ACC112 (cell line): ENCODE measurements at regions not wholly inside any gene's neighbourhood (a gene's known extent, or its start where the extent isn't known, plus 50 kb on each side); places are given as distances from the start of the nearest gene placed in this dataset.
A peak's percentile ranks its signal among the peaks of the same experiment; 100 is the strongest.

Experiments
- H2AFZ ChIP-seq: fragments of 200-600 bp; sonication (generic); one replicate; pipeline ENCODE4 v1.6.0; 2017; ENCODE audit warnings: antibody characterized with exemption, low read length; ENCODE audit not compliant: unreplicated experiment
- H3K27ac ChIP-seq: fragments of 200-600 bp; sonication (generic); 2 replicates; pipeline ENCODE4 v1.5.1; 2014; ENCODE audit warnings: low read depth, mild to moderate bottlenecking, antibody characterized with exemption, low read length, moderate library complexity
- H3K27me3 ChIP-seq: fragments of 200-600 bp; sonication (generic); 2 replicates; pipeline ENCODE4 v1.6.1; 2014; ENCODE audit warnings: mild to moderate bottlenecking, antibody characterized with exemption, low read length, moderate library complexity, mixed read lengths; ENCODE audit not compliant: insufficient read depth
- H3K36me3 ChIP-seq: fragments of 200-600 bp; sonication (generic); 2 replicates; pipeline ENCODE4 v1.6.1; 2016; ENCODE audit warnings: mild to moderate bottlenecking, antibody characterized with exemption, low read length, moderate library complexity, mixed read lengths; ENCODE audit not compliant: insufficient read depth
- H3K4me1 ChIP-seq: fragments of 200-600 bp; sonication (generic); one replicate; pipeline ENCODE4 v1.6.1; 2016; ENCODE audit warnings: low read length, mixed read lengths; ENCODE audit not compliant: insufficient read depth, unreplicated experiment, control insufficient read depth
- H3K4me3 ChIP-seq: fragments of 200-600 bp; sonication (generic); 2 replicates; pipeline ENCODE4 v1.5.1; 2014; ENCODE audit warnings: mild to moderate bottlenecking, low read depth, low read length
- H3K79me2 ChIP-seq: fragments of 200-600 bp; sonication (generic); one replicate; pipeline ENCODE4 v1.6.0; 2016; ENCODE audit warnings: low read length; ENCODE audit not compliant: control insufficient read depth, unreplicated experiment, insufficient read depth

DNA sequence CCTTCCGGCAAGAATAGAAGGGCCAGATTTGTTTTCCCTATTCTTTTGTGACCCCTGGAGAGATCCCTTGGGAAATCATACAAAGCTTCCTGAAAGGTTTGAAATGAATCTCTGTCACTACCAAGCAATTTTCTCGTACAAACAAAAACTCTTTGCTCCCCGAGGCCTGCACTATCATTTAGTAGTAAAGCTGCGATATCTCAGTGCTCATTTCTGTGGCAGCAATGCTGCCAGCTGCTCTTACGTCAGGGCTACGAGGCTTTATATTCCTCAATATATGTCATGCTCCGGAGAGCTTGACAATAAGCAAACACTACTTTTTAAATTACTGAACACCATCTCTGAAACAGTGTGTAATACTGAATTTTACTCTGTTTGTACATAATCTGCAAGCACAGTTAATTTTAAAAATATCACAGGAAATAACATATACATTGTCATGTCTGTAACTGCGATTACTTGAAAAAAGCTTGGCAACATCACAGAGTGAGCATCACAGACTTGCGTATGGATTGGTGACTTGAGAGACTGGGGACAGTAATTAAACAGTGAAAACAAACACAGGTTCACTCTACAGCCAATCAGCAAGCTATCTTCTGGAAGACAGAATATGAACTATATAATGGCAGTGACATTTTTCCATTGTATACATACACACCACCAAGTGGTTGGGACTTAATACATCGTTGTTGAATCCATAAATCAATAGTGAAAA lies 403.3 kb upstream of the NETO1 start:
- Histone ChIP-seq H3K79me2 (no peaks in the 10 kb centered on the region), H3K27ac (no peak overlapping the region), H3K36me3 (no peaks in the 10 kb centered on the region), H3K4me3 (no peak overlapping the region), H3K4me1 (no peaks in the 10 kb centered on the region), H2AFZ (no peak overlapping the region), H3K27me3 (no peaks in the 10 kb centered on the region)

DNA sequence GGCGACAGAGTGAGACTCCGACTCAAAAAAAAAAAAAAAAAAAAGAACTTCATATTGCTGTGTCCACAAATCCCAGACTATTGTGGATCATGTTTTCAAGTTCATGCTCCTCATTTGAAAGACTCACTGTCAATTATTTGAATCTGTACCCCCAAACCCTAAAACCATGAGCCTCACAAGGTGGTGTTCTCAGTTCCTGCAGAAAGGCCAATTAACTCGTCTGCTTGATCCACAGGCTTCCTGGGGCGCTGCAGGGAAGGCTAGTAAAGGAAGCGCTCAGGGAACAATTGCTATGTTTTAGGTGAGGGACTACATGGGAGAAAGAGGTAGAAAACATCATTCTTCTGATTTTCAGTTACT lies 396.8 kb upstream of the NETO1 start:
- Histone ChIP-seq H3K36me3 (no peaks in the 10 kb centered on the region), H3K4me1 (no peaks in the 10 kb centered on the region), H3K27me3 (no peaks in the 10 kb centered on the region), H3K4me3 (no peak overlapping the region), H2AFZ (no peak overlapping the region), H3K27ac (no peak overlapping the region), H3K79me2 (no peaks in the 10 kb centered on the region)

DNA sequence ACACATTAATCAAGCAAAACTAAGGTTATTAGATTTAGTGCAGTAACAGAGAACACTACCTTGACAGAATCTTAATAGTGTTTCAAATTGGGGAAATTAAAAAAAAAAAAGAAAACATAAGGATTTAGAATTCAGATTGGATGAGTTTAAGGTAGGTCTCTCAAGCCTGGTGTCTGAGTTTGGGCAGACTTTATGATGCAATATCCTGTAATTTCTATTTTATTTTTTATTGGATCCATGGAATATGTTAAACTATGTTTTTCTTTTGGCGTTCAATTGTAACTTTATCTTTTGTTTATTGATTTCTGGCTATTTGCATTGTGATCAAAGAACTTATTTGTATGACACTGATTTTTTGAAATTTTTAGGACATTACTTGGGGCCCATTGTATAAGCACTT lies 394.1 kb upstream of the NETO1 start:
- Histone ChIP-seq H3K27ac (no peak overlapping the region), H3K79me2 (no peaks in the 10 kb centered on the region), H3K4me1 (no peaks in the 10 kb centered on the region), H3K4me3 (no peak overlapping the region), H3K27me3 (no peaks in the 10 kb centered on the region), H3K36me3 (no peaks in the 10 kb centered on the region), H2AFZ (no peak overlapping the region)

DNA sequence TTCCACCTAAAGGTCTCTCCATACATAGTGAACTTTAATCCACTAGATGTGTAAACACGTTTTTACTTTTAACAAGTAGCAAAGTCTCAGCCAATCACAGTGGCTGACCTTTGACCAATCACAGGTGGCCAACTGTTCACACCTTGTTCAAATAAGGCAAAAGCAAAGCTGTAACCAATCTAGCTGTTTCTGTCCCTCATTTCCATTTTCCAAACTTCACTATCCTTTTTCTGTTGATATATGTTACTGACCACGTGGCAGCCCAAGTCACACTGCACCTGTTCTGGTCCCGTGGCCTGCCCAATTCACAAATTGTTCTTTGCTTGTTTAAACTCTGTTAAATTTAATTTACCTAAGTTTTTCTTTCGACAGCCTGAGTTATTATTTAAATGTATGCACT lies 393.5 kb upstream of the NETO1 start:
- no peaks in the 10 kb centered on the region for H3K36me3 ChIP-seq
- H3K79me2 ChIP-seq = no peaks in the 10 kb centered on the region
- H3K4me1 ChIP-seq = no peaks in the 10 kb centered on the region
- no peak overlapping the region for H3K27ac ChIP-seq
- H3K4me3 ChIP-seq = no peak overlapping the region
- no peaks in the 10 kb centered on the region for H3K27me3 ChIP-seq
- no peak overlapping the region for H2AFZ ChIP-seq

DNA sequence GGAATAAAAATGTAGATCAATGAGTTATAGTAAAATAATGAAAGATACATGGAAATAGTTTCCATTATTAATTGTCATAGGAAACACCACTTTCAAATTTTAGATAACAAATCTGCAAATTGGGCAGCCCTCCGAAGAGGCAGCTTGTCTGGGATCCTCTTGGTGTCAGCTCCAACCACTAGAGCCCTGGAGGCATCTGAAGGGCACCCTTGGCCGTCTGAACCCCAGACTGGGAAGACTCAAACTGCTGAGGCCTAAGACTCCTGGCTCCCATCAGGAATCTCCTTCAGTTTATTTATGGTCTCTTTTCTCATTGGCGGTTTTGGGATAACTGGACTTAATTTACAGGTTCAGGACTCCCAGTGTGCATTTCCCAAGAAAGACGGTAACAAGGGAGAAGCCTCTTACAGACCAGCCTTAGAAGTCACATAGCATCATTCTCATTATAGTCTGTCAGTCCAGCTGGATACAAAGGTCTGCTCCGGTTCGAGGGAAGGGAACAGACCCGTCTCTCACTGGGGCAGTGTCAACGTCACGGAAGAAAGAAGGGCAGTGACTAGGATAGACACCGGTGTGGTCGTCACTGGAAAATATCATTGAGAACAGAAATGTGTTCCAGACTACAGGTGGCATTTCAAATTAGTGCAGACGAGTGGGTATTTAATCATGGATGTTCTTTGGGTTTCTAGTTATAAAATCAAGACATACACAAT lies 390.7 kb upstream of the NETO1 start:
- Histone ChIP-seq H3K36me3 (no peaks in the 10 kb centered on the region), H3K27ac (no peak overlapping the region), H3K79me2 (no peaks in the 10 kb centered on the region), H3K4me1 (no peaks in the 10 kb centered on the region), H2AFZ (peak overlapping the region; percentile 50), H3K4me3 (no peak overlapping the region), H3K27me3 (no peaks in the 10 kb centered on the region)

DNA sequence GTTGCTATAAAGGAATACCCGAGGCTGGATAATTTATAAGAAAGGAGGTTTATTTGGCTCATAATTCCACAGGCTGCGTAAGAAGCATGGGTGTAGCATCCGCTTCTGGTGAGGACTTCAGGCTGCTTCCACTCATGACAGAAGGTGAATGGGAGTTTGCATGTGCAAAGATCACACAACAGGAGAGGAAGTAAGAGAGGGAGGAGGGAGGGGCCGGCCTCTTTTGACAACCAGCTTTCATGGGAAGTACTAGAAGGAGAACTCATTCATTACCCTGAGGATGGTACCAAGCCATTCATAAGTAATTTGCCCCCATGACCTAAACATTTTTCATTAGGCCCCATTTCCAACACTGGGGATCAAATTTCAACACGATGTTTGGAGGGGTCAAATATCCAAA lies 386.8 kb upstream of the NETO1 start:
- Histone ChIP-seq H3K79me2 (no peaks in the 10 kb centered on the region), H2AFZ (no peak overlapping the region), H3K27ac (no peak overlapping the region), H3K4me1 (no peaks in the 10 kb centered on the region), H3K36me3 (no peaks in the 10 kb centered on the region), H3K4me3 (no peak overlapping the region), H3K27me3 (no peaks in the 10 kb centered on the region)

DNA sequence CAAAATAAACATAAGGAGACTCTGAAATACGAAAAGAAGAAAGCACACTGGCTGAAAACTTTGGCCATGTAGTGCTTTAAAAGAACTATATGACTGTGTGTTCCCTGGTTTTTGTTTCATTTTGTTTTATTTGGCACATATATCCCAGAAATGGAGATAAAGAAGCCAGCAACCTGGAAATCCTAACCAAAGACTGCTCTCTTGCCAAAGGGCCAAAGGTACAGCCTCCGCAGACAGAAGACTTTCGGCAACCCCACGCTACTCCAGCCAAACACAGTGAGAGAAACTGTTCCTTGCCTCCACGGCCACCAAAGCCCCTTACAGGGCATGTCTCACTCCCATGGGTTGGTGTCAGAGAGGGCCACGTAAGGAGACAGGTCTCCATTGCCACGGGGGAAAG lies 381.2 kb upstream of the NETO1 start:
- H3K27ac ChIP-seq = no peak overlapping the region
- H3K79me2 ChIP-seq = no peaks in the 10 kb centered on the region
- H3K36me3 ChIP-seq = no peaks in the 10 kb centered on the region

DNA sequence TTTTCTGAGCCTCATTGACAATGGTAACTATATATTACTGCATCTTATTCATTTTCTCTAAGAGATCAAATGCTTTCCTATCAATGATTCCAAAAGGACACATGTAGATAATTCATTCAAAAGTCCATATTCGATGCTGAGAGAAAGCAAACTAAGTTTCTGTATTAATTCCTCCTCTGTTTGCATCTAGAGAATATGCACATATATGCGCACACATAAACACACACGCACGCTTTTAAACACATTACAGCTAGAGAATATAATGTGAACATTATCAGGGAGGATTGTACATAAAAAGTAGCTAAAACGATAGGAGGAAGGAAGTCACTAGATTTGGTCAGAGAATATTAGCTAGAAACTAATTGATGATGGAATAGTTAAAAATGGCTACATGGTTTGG lies 379.0 kb upstream of the NETO1 start:
- no peak overlapping the region for H3K4me3 ChIP-seq
- no peaks in the 10 kb centered on the region for H3K4me1 ChIP-seq
- H3K27me3 ChIP-seq = no peaks in the 10 kb centered on the region
- H3K27ac ChIP-seq = no peak overlapping the region
- no peaks in the 10 kb centered on the region for H3K36me3 ChIP-seq
- H2AFZ ChIP-seq = no peak overlapping the region
- no peaks in the 10 kb centered on the region for H3K79me2 ChIP-seq

More for the DNA sequence above, 381.2 kb upstream of the NETO1 start:
- Histone ChIP-seq H2AFZ (no peak overlapping the region), H3K4me3 (no peak overlapping the region), H3K4me1 (no peaks in the 10 kb centered on the region), H3K27me3 (no peaks in the 10 kb centered on the region)

DNA sequence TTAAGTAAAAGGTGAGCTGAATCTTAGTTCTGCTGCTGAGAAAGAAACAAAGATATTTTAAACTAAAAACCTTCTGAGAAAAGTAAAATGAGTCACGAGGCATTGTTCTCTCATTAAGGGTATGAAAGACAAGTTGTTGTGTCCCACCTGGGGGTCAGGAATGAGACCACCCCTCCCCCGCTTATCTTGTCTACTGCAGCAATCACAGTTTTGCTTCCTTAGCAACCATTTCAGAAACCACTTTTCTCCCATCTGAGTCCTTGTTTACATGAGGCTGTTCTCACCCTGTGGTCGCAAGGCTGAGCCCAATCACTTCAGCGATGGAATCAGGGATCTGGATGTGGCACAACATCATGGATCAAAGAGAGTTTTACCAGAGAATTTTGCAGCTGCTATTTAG lies 377.6 kb upstream of the NETO1 start:
- Histone ChIP-seq H3K27ac (no peak overlapping the region), H3K4me3 (no peak overlapping the region), H3K36me3 (no peaks in the 10 kb centered on the region), H2AFZ (no peak overlapping the region), H3K79me2 (no peaks in the 10 kb centered on the region), H3K4me1 (no peaks in the 10 kb centered on the region), H3K27me3 (no peaks in the 10 kb centered on the region)

DNA sequence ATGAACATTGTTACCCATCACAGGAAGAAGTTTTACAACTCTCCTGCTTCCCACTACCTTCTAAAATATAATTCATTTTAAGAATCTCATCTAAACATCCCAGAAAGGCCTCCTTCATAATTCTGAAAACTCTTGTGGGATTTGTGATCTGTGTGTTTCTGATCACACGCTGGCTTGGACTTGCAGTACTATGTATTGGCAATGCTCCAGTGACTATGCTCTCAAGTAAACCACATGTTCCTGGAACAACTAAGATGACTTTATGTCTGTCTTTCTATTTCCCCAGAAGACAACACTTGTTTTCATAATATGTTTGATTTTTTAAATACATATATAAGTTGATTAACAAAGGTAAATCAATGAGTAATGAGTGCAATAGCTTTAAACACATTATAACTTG lies 376.6 kb upstream of the NETO1 start:
- H3K27ac ChIP-seq = no peak overlapping the region
- H3K27me3 ChIP-seq = no peaks in the 10 kb centered on the region
- no peak overlapping the region for H2AFZ ChIP-seq
- H3K36me3 ChIP-seq = no peaks in the 10 kb centered on the region
- no peak overlapping the region for H3K4me3 ChIP-seq
- no peaks in the 10 kb centered on the region for H3K4me1 ChIP-seq
- H3K79me2 ChIP-seq = no peaks in the 10 kb centered on the region

DNA sequence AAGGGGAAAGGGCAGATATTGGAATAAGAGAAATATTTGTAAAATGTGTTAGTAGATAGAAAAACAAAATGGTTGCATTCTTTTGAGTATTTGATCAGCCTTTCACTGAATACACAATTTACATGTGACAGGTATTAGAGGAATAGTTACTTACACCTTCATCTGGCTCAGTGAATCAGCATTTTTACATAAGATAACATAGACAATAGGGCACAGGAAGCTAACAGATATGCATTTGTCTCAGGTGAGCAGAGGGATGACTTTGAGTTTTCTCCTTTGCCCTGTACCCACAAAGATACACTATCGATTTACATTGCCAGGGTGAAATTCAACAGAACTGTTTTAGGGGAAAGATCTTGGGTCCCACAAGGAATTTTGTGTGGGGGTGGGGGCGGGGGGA lies 373.1 kb upstream of the NETO1 start:
- no peak overlapping the region for H3K4me3 ChIP-seq
- H3K4me1 ChIP-seq = peaks cover 3% of the 10 kb centered on the region
- no peaks in the 10 kb centered on the region for H3K27me3 ChIP-seq
- H3K36me3 ChIP-seq = no peaks in the 10 kb centered on the region
- no peak overlapping the region for H3K27ac ChIP-seq
- no peaks in the 10 kb centered on the region for H3K79me2 ChIP-seq
- H2AFZ ChIP-seq = no peak overlapping the region
